ENCODE measurements at regions not wholly inside any gene's neighbourhood (a gene's known extent, or its start where the extent isn't known, plus 50 kb on each side); places are given as distances from the start of the nearest gene placed in this dataset.

- TF ChIP-seq POLR2A (IDR thresholded peaks at IDR 0.05) (no peak), CTCF (IDR thresholded peaks at IDR 0.05) (no peak)
Measured at GRCh38 chr13:89959074-89959473, 1388.4 kb upstream of the MIR17HG start.

All from prostate gland (tissue), 2 donors.